ENCODE measurements at regions not wholly inside any gene's neighbourhood (a gene's known extent, or its start where the extent isn't known, plus 50 kb on each side); places are given as distances from the start of the nearest gene placed in this dataset.

DNA sequence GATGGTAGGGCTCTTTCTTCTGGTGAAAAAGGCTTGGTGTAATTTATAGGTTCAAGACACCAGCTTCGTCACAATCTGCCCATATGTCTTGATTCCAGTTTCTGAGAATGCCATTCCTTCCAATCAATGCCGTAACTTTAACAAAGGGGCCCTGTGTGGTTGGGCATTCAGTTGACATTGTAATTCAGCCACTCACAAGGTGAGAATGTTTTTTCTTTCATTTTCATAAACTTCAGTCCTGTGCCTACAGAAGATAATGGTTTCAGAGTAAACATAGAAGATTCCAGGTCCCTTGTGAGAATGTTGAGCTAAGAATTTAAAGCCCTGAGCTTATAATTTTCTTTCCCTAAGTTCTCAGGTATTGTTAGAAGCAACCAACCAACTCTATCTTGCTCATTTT lies 67.3 kb upstream of the AASS start:
- TF ChIP-seq, protein P1, sequence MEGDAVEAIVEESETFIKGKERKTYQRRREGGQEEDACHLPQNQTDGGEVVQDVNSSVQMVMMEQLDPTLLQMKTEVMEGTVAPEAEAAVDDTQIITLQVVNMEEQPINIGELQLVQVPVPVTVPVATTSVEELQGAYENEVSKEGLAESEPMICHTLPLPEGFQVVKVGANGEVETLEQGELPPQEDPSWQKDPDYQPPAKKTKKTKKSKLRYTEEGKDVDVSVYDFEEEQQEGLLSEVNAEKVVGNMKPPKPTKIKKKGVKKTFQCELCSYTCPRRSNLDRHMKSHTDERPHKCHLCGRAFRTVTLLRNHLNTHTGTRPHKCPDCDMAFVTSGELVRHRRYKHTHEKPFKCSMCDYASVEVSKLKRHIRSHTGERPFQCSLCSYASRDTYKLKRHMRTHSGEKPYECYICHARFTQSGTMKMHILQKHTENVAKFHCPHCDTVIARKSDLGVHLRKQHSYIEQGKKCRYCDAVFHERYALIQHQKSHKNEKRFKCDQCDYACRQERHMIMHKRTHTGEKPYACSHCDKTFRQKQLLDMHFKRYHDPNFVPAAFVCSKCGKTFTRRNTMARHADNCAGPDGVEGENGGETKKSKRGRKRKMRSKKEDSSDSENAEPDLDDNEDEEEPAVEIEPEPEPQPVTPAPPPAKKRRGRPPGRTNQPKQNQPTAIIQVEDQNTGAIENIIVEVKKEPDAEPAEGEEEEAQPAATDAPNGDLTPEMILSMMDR (conservative IDR thresholded peaks at IDR 0.05 in 1 of 2, IDR thresholded peaks at IDR 0.05 in 1 of 2; ENCODE audit: extremely low read depth in 1 of 2, insufficient read depth in 1 of 2, low read depth in 1 of 2, low read length in 2 of 2) = no peak
- no peak for TF ChIP-seq EZH2 (IDR thresholded peaks at IDR 0.05; ENCODE audit: borderline replicate concordance, low read length)
